Suprapubic skin (tissue), 4 donors: ENCODE measurements at regions not wholly inside any gene's neighbourhood (a gene's known extent, or its start where the extent isn't known, plus 50 kb on each side); places are given as distances from the start of the nearest gene placed in this dataset.

ENCODE experiments used
- DNase-seq, 2 donors: peaks; one replicate each; pipeline ENCODE4 v3.0.0-alpha.2; 2019; ENCODE audit warnings: low spot score in 2 of 2
- H3K27ac ChIP-seq: fragments of 200-600 bp; sonication (generic); one replicate; pipeline ENCODE4 v1.5.1; 2019
- H3K27me3 ChIP-seq: fragments of 200-600 bp; sonication (generic); one replicate; pipeline ENCODE4 v1.5.1; 2019
- H3K36me3 ChIP-seq: fragments of 200-600 bp; sonication (generic); one replicate; pipeline ENCODE4 v1.5.1; 2019
- H3K4me1 ChIP-seq: fragments of 200-600 bp; sonication (generic); one replicate; pipeline ENCODE4 v1.5.1; 2019
- H3K4me3 ChIP-seq: fragments of 200-600 bp; sonication (generic); one replicate; pipeline ENCODE4 v1.5.1; 2019; ENCODE audit warnings: mild to moderate bottlenecking
- H3K9me3 ChIP-seq: fragments of 200-600 bp; sonication (generic); one replicate; pipeline ENCODE4 v1.5.1; 2019
- CTCF ChIP-seq, 2 donors: fragments of 200-600 bp in 1 of 2; fragments of 450-650 bp in 1 of 2; sonication (generic) in 1 of 2; IDR thresholded peaks; one replicate each; pipeline ENCODE4 v1.5.1; 2016 to 2019; ENCODE audit warnings: antibody characterized with exemption in 2 of 2, mild to moderate bottlenecking in 1 of 2, moderate library complexity in 1 of 2
- EP300 ChIP-seq: sonication (generic); formaldehyde crosslinking; IDR thresholded peaks from one replicate; pipeline ENCODE4 v1.6.1; 2017; ENCODE audit warnings: antibody characterized with exemption
- POLR2A ChIP-seq, 2 donors: fragments of 450-650 bp; IDR thresholded peaks; one replicate each; pipeline ENCODE4 v1.6.1; 2017; ENCODE audit warnings: antibody characterized with exemption in 2 of 2, mild to moderate bottlenecking in 2 of 2, moderate library complexity in 2 of 2
- POLR2AphosphoS5 ChIP-seq, 3 donors: sonication (generic); formaldehyde crosslinking; IDR thresholded peaks; one replicate each; pipeline ENCODE4 v1.6.1; 2017; ENCODE audit warnings: antibody characterized with exemption in 3 of 3
- WGBS: methylation state at CpG from one replicate; pipeline ENCODE4 v1.1.5; 2018; 5-methylcytosine and 5-hydroxymethylcytosine counted together

- WGBS: 87% methylated on average over 1 of the region's 1 CpG
- Histone ChIP-seq H3K36me3 (no peaks in the 10 kb centered on the region), H3K9me3 (no peaks in the 10 kb centered on the region), H3K27me3 (no peaks in the 10 kb centered on the region), H3K27ac (no peak overlapping the region), H3K4me3 (no peak overlapping the region), H3K4me1 (no peaks in the 10 kb centered on the region)
- DNase-seq: no peak
- TF ChIP-seq POLR2AphosphoS5 (IDR thresholded peaks at IDR 0.05) (no peak), CTCF (IDR thresholded peaks at IDR 0.05) (no peak), EP300 (no peak), POLR2A (IDR thresholded peaks at IDR 0.05) (no peak)
Observed at GRCh38 chr7:24505968-24506367, 67.3 kb upstream of the PALS2 start.

GRCh38 chr7:24508316-24508715, 64.9 kb upstream of the PALS2 start:
- no peak for DNase-seq
- Histone ChIP-seq H3K27ac (no peak overlapping the region), H3K4me1 (no peaks in the 10 kb centered on the region), H3K36me3 (no peaks in the 10 kb centered on the region), H3K4me3 (no peak overlapping the region), H3K9me3 (no peaks in the 10 kb centered on the region), H3K27me3 (no peaks in the 10 kb centered on the region)
- no peak for TF ChIP-seq EP300
- 49% methylated on average over 4 of the region's 4 CpGs for WGBS

GRCh38 chr7:24510759-24511158, 62.5 kb upstream of the PALS2 start:
- no peaks in the 10 kb centered on the region for H3K9me3 ChIP-seq
- WGBS: 39% methylated on average over 2 of the region's 2 CpGs
- TF ChIP-seq CTCF (IDR thresholded peaks at IDR 0.05): no peak
- TF ChIP-seq POLR2AphosphoS5 (IDR thresholded peaks at IDR 0.05): no peak
- TF ChIP-seq POLR2A (IDR thresholded peaks at IDR 0.05): no peak
- H3K4me1 ChIP-seq: no peaks in the 10 kb centered on the region
- DNase-seq: no peak
- H3K36me3 ChIP-seq: no peaks in the 10 kb centered on the region
- H3K27ac ChIP-seq: no peak overlapping the region
- H3K27me3 ChIP-seq: no peaks in the 10 kb centered on the region
- no peak overlapping the region for H3K4me3 ChIP-seq

GRCh38 chr7:24517166-24517565, 56.1 kb upstream of the PALS2 start:
- H3K4me3 ChIP-seq: no peak overlapping the region
- H3K27me3 ChIP-seq: peaks cover 2% of the 10 kb centered on the region
- TF ChIP-seq CTCF (IDR thresholded peaks at IDR 0.05) (no peak), POLR2AphosphoS5 (IDR thresholded peaks at IDR 0.05) (no peak)
- no peak for DNase-seq
- 87% methylated on average over 1 of the region's 1 CpG for WGBS
- H3K4me1 ChIP-seq: no peaks in the 10 kb centered on the region
- no peak overlapping the region for H3K27ac ChIP-seq
- H3K36me3 ChIP-seq: no peaks in the 10 kb centered on the region
- no peaks in the 10 kb centered on the region for H3K9me3 ChIP-seq

- DNase-seq: no peak
- no peak for TF ChIP-seq POLR2AphosphoS5 (IDR thresholded peaks at IDR 0.05)
- no peak for TF ChIP-seq EP300
- TF ChIP-seq CTCF (IDR thresholded peaks at IDR 0.05): no peak
- no peak for TF ChIP-seq POLR2A (IDR thresholded peaks at IDR 0.05)
- Histone ChIP-seq H3K9me3 (no peaks in the 10 kb centered on the region), H3K4me1 (no peaks in the 10 kb centered on the region), H3K27ac (no peak overlapping the region), H3K27me3 (peaks cover 7% of the 10 kb centered on the region), H3K36me3 (no peaks in the 10 kb centered on the region), H3K4me3 (no peak overlapping the region)
- WGBS: 45% methylated on average over 2 of the region's 2 CpGs
Observed at GRCh38 chr7:24521917-24522623, 51.2 kb upstream of the PALS2 start.
